Gastrocnemius medialis (tissue), 4 donors: ENCODE measurements at regions not wholly inside any gene's neighbourhood (a gene's known extent, or its start where the extent isn't known, plus 50 kb on each side); places are given as distances from the start of the nearest gene placed in this dataset.

Experiments
- CTCF ChIP-seq, 5 experiments: fragments of 450-650 bp in 3 of 5; fragments of 200-600 bp in 2 of 5; sonication (generic) in 2 of 5; IDR thresholded peaks in 4 of 5; conservative IDR thresholded peaks in 1 of 5; 1 replicate in 4 of 5; 2 replicates in 1 of 5; pipeline ENCODE4 v1.5.1; 2016 to 2019; ENCODE audit warnings: antibody characterized with exemption in 5 of 5, mild to moderate bottlenecking in 3 of 5, moderate library complexity in 3 of 5
- POLR2A ChIP-seq, 2 donors: fragments of 450-650 bp; IDR thresholded peaks; one replicate each; pipeline ENCODE4 v1.6.1; 2017; ENCODE audit warnings: antibody characterized with exemption in 2 of 2, mild to moderate bottlenecking in 2 of 2, moderate library complexity in 2 of 2

GRCh38 chr12:61161961-61162360 is 1098.2 kb upstream of the USP15 start:
- TF ChIP-seq CTCF (IDR thresholded peaks at IDR 0.05 in 4 of 5, conservative IDR thresholded peaks at IDR 0.05 in 1 of 5): no peak
- TF ChIP-seq POLR2A (IDR thresholded peaks at IDR 0.05): no peak
